Heart right ventricle (tissue), 16 donors: ENCODE measurements at regions not wholly inside any gene's neighbourhood (a gene's known extent, or its start where the extent isn't known, plus 50 kb on each side); places are given as distances from the start of the nearest gene placed in this dataset.

Experiments
- ATAC-seq, 8 donors: fragments of 200-7000 bp; cut with Tn5 transposase; one replicate each; pipeline ENCODE4 v1.9.1; 2020; ENCODE audit warnings: mild to moderate bottlenecking in 8 of 8, moderate library complexity in 8 of 8, moderate number of reproducible peaks in 1 of 8
- DNase-seq, 2 donors: peaks; one replicate each; pipeline ENCODE4 v3.0.0-alpha.2; 2020
- H3K27ac ChIP-seq, 10 donors: fragments of 200-600 bp; sonication (generic) in 2 of 10; one replicate each; pipeline versions ENCODE4 v1.5.0 to v1.8.0; 2020 to 2022; ENCODE audit warnings: mild to moderate bottlenecking in 3 of 10
- H3K27me3 ChIP-seq, 7 donors: fragments of 200-600 bp; one replicate each; pipeline ENCODE4 v1.8.0; 2021 to 2022; ENCODE audit warnings: mild to moderate bottlenecking in 2 of 7
- H3K36me3 ChIP-seq, 9 donors: fragments of 200-600 bp; sonication (generic) in 1 of 9; one replicate each; pipeline versions ENCODE4 v1.5.0 to v1.8.0; 2020 to 2022; ENCODE audit warnings: mild to moderate bottlenecking in 2 of 9
- H3K4me1 ChIP-seq, 9 donors: fragments of 200-600 bp; sonication (generic) in 1 of 9; one replicate each; pipeline versions ENCODE4 v1.5.0 to v1.8.0; 2020 to 2022; ENCODE audit warnings: mild to moderate bottlenecking in 4 of 9
- H3K4me3 ChIP-seq, 10 donors: fragments of 200-600 bp; sonication (generic) in 2 of 10; one replicate each; pipeline versions ENCODE4 v1.5.0 to v1.8.0; 2020 to 2022; ENCODE audit warnings: mild to moderate bottlenecking in 7 of 10, moderate library complexity in 2 of 10
- H3K9me3 ChIP-seq, 11 donors: fragments of 200-600 bp in 10 of 11; sonication (generic) in 2 of 11; one replicate each; pipeline versions ENCODE4 v1.5.0 to v1.8.0; 2013 to 2022; ENCODE audit warnings: mild to moderate bottlenecking in 2 of 11, control low read depth in 1 of 11, moderate library complexity in 1 of 11
- WGBS, 2 donors: extraction: QIAGEN DNeasy Blood & Tissue Kit; methylation state at CpG; one replicate each; pipeline ENCODE4 v1.1.7; 2013; ENCODE audit warnings: inconsistent platforms in 1 of 2; 5-methylcytosine and 5-hydroxymethylcytosine counted together
- intact Hi-C, 10 donors: fragments of 100-400 bp; cut with DNase I; formaldehyde crosslinking; loops; one replicate each; pipeline versions ENCODE4 v1.11.1 to v1.14.2; 2022
- TF ChIP-seq, protein P1 (sequence below), 9 donors: fragments of 200-600 bp; sonication (generic) in 2 of 9; IDR thresholded peaks; one replicate each; pipeline versions ENCODE4 v1.5.0 to v1.8.0; 2021 to 2022; ENCODE audit warnings: antibody characterized with exemption in 9 of 9, mild to moderate bottlenecking in 5 of 9, moderate library complexity in 1 of 9
- donor health status: Arrhythmogenic right ventricular cardiomyopathy.
- donor health status: ischemic (EF 13 %, LVEDD 7.1; RV severe dilation, severe dysfunction).
- donor health status: healthy with polysubstance abuse.
- donor health status: DM: no; HTN: yes; CAD: no.
- donor health status: DM: no; HTN: no; CAD: no.
- donor health status: ischemic (EF 25% LVEDD 6.9; RV normal size, moderate dysfunction).
- donor health status: ischemic (EF 25% LVEDD 5.7; RV mildly dilated, moderate dysfunction).
- donor health status: healthy.
- donor health status: DM: yes; HTN: yes; CAD: no.
- donor health status: Ischemic cardiomyopathy.
- donor health status: ischemic (EF 35%, LVEDD 5.7; RV mildly dilated, moderate dysfunction).
- donor health status: nonischemic (EF 11% LVEDD 7.7; RV severe dilation, severe dysfunction).
- donor health status: DM: yes; HTN: yes; CAD: no.
- donor health status: PGD.
- donor health status: ischemic (EF 29% LVEDD 5.4; RV normal size, mild dysfunction).
- donor health status: nonischemic (EF 23%, LVEDD 6.1; RV moderate dilation, normal function).

DNA sequence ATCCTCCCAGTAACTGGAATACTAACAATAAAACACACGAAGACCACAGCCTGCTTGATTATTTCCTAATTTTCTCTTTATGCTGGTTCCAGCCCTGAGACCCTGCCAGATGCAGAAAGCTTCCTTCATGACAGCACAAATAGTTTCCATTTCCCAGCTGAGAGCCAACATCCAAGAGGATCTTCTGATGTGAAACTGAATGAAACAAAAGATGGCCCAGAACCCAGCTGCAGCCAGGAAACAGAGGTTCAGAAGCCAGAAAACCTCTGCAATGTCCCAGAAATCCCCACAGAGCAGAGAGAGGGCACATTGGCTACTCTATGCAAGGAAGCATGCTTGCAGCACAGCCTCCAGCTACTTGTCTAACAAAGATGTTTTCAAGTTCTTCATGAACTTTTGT is 61.8 kb upstream of the PLEKHG1 start:
- 45 to 49% methylated on average over 1 of the region's 1 CpG for WGBS, 2 donors
- ATAC-seq (peak; percentile 55 to 86 (median 76)), DNase-seq (peak in 1 of 2 donors; percentile 59)
- intact Hi-C loops: loop anchor here in 2 of 10 donors (5.0 kb wide), 1 partner anchor 121 kb away; no protein-coding TSS in a partner anchor
- H3K27me3 ChIP-seq: no peaks in the 10 kb centered on the region
- H3K4me3 ChIP-seq: no peak overlapping the region
- TF ChIP-seq, protein P1, sequence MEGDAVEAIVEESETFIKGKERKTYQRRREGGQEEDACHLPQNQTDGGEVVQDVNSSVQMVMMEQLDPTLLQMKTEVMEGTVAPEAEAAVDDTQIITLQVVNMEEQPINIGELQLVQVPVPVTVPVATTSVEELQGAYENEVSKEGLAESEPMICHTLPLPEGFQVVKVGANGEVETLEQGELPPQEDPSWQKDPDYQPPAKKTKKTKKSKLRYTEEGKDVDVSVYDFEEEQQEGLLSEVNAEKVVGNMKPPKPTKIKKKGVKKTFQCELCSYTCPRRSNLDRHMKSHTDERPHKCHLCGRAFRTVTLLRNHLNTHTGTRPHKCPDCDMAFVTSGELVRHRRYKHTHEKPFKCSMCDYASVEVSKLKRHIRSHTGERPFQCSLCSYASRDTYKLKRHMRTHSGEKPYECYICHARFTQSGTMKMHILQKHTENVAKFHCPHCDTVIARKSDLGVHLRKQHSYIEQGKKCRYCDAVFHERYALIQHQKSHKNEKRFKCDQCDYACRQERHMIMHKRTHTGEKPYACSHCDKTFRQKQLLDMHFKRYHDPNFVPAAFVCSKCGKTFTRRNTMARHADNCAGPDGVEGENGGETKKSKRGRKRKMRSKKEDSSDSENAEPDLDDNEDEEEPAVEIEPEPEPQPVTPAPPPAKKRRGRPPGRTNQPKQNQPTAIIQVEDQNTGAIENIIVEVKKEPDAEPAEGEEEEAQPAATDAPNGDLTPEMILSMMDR (IDR thresholded peaks at IDR 0.05): no peak
- peaks cover 0 to 40% (median 7%) of the 10 kb centered on the region in 9 donors for H3K4me1 ChIP-seq
- no peaks in the 10 kb centered on the region for H3K36me3 ChIP-seq
- H3K9me3 ChIP-seq: no peaks in the 10 kb centered on the region
- H3K27ac ChIP-seq: peak overlapping the region in 9 of 10 donors; percentile 28 to 80 (median 59)

DNA sequence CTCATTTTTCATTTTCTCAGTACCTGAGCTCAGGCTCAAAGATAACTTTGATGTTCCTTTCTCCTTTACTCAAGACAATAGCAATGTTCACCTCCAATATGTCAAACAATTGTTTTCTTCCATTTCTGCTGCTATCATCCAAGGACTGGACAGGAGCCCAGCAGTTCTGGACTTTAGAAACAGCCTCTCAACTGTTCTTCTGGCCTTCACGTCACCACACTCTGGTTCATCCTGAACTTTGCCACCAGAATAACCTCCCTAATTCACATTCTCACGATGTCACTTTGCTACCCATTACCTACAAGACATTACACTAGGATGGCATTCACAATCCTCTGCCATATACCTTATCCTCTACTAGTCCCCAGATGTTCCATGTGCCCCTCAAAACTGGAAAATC is 60.6 kb upstream of the PLEKHG1 start:
- Histone ChIP-seq H3K4me3 (no peak overlapping the region), H3K9me3 (no peaks in the 10 kb centered on the region), H3K27me3 (no peaks in the 10 kb centered on the region), H3K27ac (peak overlapping the region in 1 of 10 donors; percentile 80), H3K36me3 (no peaks in the 10 kb centered on the region), H3K4me1 (peaks cover 0 to 40% (median 7%) of the 10 kb centered on the region in 9 donors)
- ATAC-seq: no peak
- TF ChIP-seq, protein P1 (IDR thresholded peaks at IDR 0.05): no peak
- WGBS, 2 donors: 93 to 96% methylated on average over 2 of the region's 2 CpGs
- intact Hi-C loops: loop anchor here in 2 of 10 donors (5.0 kb wide), 1 partner anchor 122 kb away; no protein-coding TSS in a partner anchor
- no peak for DNase-seq

DNA sequence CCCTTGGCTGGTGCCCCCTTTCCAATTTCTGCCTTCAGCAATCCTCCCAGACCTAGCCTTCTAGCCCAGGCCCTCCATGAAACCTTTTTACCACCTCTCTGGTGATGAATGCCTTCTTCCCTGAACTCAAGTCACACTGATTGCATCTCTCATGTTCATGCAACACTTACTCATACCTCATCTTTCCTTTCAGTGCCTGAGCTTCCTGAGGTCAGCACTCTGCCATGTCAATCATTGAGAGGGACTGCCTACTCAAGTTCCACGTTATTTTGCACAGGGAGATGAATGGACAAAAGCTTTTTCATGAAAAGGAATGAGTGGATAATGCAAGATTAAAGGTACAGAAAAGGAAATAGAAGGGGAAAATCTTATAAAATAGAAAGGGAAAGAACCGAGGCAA is 60.1 kb upstream of the PLEKHG1 start:
- 86 to 90% methylated on average over 2 of the region's 2 CpGs for WGBS, 2 donors
- intact Hi-C loops: loop anchor here in 2 of 10 donors (5.0 kb wide), 1 partner anchor 122 kb away; no protein-coding TSS in a partner anchor
- DNase-seq (no peak), ATAC-seq (no peak)
- H3K9me3 ChIP-seq: no peaks in the 10 kb centered on the region
- TF ChIP-seq, protein P1 (IDR thresholded peaks at IDR 0.05): no peak
- H3K4me3 ChIP-seq: no peak overlapping the region
- no peak overlapping the region for H3K27ac ChIP-seq
- no peaks in the 10 kb centered on the region for H3K36me3 ChIP-seq
- H3K27me3 ChIP-seq: no peaks in the 10 kb centered on the region
- peaks cover 0 to 40% (median 7%) of the 10 kb centered on the region in 9 donors for H3K4me1 ChIP-seq

DNA sequence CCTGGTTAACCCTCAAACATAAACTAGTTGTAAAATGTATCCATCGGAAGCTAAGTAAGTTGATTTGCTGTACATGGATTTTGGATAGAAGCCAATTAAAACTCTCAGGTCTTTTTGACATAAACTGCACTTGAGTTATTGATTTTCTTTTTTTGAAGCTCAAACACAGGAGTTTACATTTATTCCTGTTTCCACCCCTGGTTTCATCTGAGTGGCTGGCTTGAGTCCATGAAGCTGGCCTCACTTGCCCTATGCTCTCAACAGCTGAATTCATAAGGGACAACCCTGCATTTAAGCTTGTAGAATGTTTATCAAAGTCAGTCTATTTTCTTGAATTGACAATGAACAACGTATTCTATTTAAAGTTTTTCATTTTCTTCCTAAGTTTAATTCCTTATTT is 58.1 kb upstream of the PLEKHG1 start:
- ATAC-seq (no peak), DNase-seq (no peak)
- Histone ChIP-seq H3K4me3 (no peak overlapping the region), H3K27ac (no peak overlapping the region), H3K27me3 (peaks cover 0 to 4% (median 0%) of the 10 kb centered on the region in 7 donors), H3K36me3 (no peaks in the 10 kb centered on the region), H3K9me3 (no peaks in the 10 kb centered on the region), H3K4me1 (peaks cover 1 to 41% (median 14%) of the 10 kb centered on the region in 9 donors)
- intact Hi-C loops: no loop called here
- TF ChIP-seq, protein P1 (IDR thresholded peaks at IDR 0.05): no peak
- 56 to 62% methylated on average over 2 of the region's 2 CpGs for WGBS, 2 donors
